ENCODE measurements at regions not wholly inside any gene's neighbourhood (a gene's known extent, or its start where the extent isn't known, plus 50 kb on each side); places are given as distances from the start of the nearest gene placed in this dataset.

- TF ChIP-seq POLR2A (IDR thresholded peaks at IDR 0.05): no peak
- TF ChIP-seq CTCF (IDR thresholded peaks at IDR 0.05): peak in 4 of 7 experiments; percentile 19 to 33 (median 30)
- TF ChIP-seq EP300 (IDR thresholded peaks at IDR 0.05): no peak
- TF ChIP-seq POLR2AphosphoS5 (IDR thresholded peaks at IDR 0.05): no peak
Measured at GRCh38 chr3:132180337-132180791, 136.8 kb upstream of the ACP3 start.

Data from stomach (tissue), 4 donors.